Osteoblast (primary cell): ENCODE measurements at regions not wholly inside any gene's neighbourhood (a gene's known extent, or its start where the extent isn't known, plus 50 kb on each side); places are given as distances from the start of the nearest gene placed in this dataset.

ENCODE experiments used
- DNase-seq: peaks from one replicate; pipeline ENCODE4 v3.0.0; 2011; ENCODE audit warnings: low spot score, mixed read lengths; ENCODE audit not compliant: insufficient read length; ENCODE audit errors: missing footprints
- H2AFZ ChIP-seq: 2 replicates; pipeline ENCODE4 v1.6.0; 2011; ENCODE audit warnings: mild to moderate bottlenecking, low read length
- H3K27ac ChIP-seq: 2 replicates; pipeline ENCODE4 v1.5.1; 2011; ENCODE audit warnings: mild to moderate bottlenecking, low read depth, low read length, moderate library complexity
- H3K27me3 ChIP-seq: 2 replicates; pipeline ENCODE4 v1.6.0; 2012; ENCODE audit warnings: mild to moderate bottlenecking, control low read depth, inconsistent platforms, low read length, moderate library complexity; ENCODE audit not compliant: insufficient read depth
- H3K36me3 ChIP-seq: 2 replicates; pipeline ENCODE4 v1.5.1; 2011; ENCODE audit warnings: mild to moderate bottlenecking, low read length, control low read depth, moderate library complexity; ENCODE audit not compliant: insufficient read depth
- H3K4me1 ChIP-seq: 2 replicates; pipeline ENCODE4 v1.5.1; 2011; ENCODE audit warnings: mild to moderate bottlenecking, low read length, control low read depth, moderate library complexity; ENCODE audit not compliant: insufficient read depth
- H3K4me2 ChIP-seq: 2 replicates; pipeline ENCODE4 v1.6.0; 2011; ENCODE audit warnings: mild to moderate bottlenecking, low read length; ENCODE audit not compliant: insufficient read depth
- H3K4me3 ChIP-seq: fragments of 200-600 bp; sonication (generic); 3 replicates; pipeline ENCODE4 v1.5.1; 2012; ENCODE audit warnings: mild to moderate bottlenecking, low read length, inconsistent platforms; ENCODE audit not compliant: insufficient read depth
- H3K79me2 ChIP-seq: 2 replicates; pipeline ENCODE4 v1.6.0; 2012; ENCODE audit warnings: mild to moderate bottlenecking, low read length, control low read depth, inconsistent platforms; ENCODE audit not compliant: insufficient read depth
- H3K9me3 ChIP-seq: 2 replicates; pipeline ENCODE4 v1.5.1; 2011; ENCODE audit warnings: low read depth, low read length, control low read depth
- H4K20me1 ChIP-seq: 2 replicates; pipeline ENCODE4 v1.6.0; 2012; ENCODE audit warnings: mild to moderate bottlenecking, low read length, control low read depth; ENCODE audit not compliant: insufficient read depth
- CTCF ChIP-seq: IDR thresholded peaks from 2 replicates; pipeline ENCODE4 v1.5.1; 2011; ENCODE audit warnings: mild to moderate bottlenecking, low read depth, low read length, moderate library complexity; ENCODE audit errors: extremely low read depth

- no peaks in the 10 kb centered on the region for H3K9me3 ChIP-seq
- no peaks in the 10 kb centered on the region for H3K4me1 ChIP-seq
- no peak for TF ChIP-seq CTCF
- H3K79me2 ChIP-seq, result no peaks in the 10 kb centered on the region
- H3K27me3 ChIP-seq, result no peaks in the 10 kb centered on the region
- H3K4me3 ChIP-seq, result no peak overlapping the region
- H2AFZ ChIP-seq, result no peak overlapping the region
- H3K36me3 ChIP-seq, result no peaks in the 10 kb centered on the region
- H4K20me1 ChIP-seq, result no peaks in the 10 kb centered on the region
- no peak for DNase-seq
- no peak overlapping the region for H3K27ac ChIP-seq
- no peak overlapping the region for H3K4me2 ChIP-seq
These were observed 224.5 kb upstream of the MAF start for GRCh38 chr16:79825002-79825401.

GRCh38 chr16:79823639-79824038, 223.1 kb upstream of the MAF start:
- Histone ChIP-seq H3K36me3 (no peaks in the 10 kb centered on the region), H3K4me3 (no peak overlapping the region), H3K79me2 (no peaks in the 10 kb centered on the region), H3K27ac (no peak overlapping the region), H4K20me1 (no peaks in the 10 kb centered on the region), H3K4me2 (no peak overlapping the region), H3K9me3 (no peaks in the 10 kb centered on the region), H3K27me3 (no peaks in the 10 kb centered on the region), H3K4me1 (no peaks in the 10 kb centered on the region), H2AFZ (no peak overlapping the region)
- no peak for TF ChIP-seq CTCF
- no peak for DNase-seq

GRCh38 chr16:79821911-79822310, 221.4 kb upstream of the MAF start:
- DNase-seq, result no peak
- Histone ChIP-seq H2AFZ (no peak overlapping the region), H3K79me2 (no peaks in the 10 kb centered on the region), H3K27ac (no peak overlapping the region), H3K27me3 (no peaks in the 10 kb centered on the region), H3K9me3 (no peaks in the 10 kb centered on the region), H3K4me2 (no peak overlapping the region), H3K36me3 (no peaks in the 10 kb centered on the region), H3K4me1 (no peaks in the 10 kb centered on the region), H3K4me3 (no peak overlapping the region), H4K20me1 (no peaks in the 10 kb centered on the region)
- no peak for TF ChIP-seq CTCF

DNA sequence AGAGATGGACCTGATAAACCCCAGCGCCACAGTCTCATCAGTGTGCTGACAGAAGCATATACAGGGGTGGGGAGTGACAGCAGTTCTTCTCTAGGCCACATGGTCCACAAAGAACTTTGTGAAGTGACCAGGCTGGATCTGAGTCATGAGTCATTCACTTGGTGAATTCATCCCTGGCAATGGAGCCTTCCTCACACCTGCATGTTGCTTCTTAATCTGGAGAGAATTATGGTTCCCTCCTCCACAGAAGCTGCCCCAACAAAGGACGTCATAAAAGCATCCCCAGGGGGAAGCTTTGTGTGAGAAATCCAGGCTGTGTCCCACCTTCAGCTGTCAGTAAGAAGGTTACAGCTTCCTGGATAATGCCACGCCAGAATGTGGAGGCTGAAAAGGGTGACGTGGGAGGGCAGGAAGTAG, 215.6 kb upstream of the MAF start:
- no peak overlapping the region for H3K4me2 ChIP-seq
- H3K27ac ChIP-seq, result no peak overlapping the region
- DNase-seq, result no peak
- H3K79me2 ChIP-seq, result no peaks in the 10 kb centered on the region
- no peaks in the 10 kb centered on the region for H3K9me3 ChIP-seq
- H3K4me1 ChIP-seq, result no peaks in the 10 kb centered on the region
- no peaks in the 10 kb centered on the region for H4K20me1 ChIP-seq
- TF ChIP-seq CTCF, result no peak
- no peak overlapping the region for H3K4me3 ChIP-seq
- H3K36me3 ChIP-seq, result no peaks in the 10 kb centered on the region
- no peaks in the 10 kb centered on the region for H3K27me3 ChIP-seq
- no peak overlapping the region for H2AFZ ChIP-seq
